ENCODE measurements at regions not wholly inside any gene's neighbourhood (a gene's known extent, or its start where the extent isn't known, plus 50 kb on each side); places are given as distances from the start of the nearest gene placed in this dataset.

GRCh38 chr1:98055457-98055856, 134.6 kb upstream of the DPYD start:
- H3K36me3 Mint-ChIP-seq (ENCODE audit: low read depth, unreplicated experiment) = no peaks in the 10 kb centered on the region
- H3K9me3 Mint-ChIP-seq (ENCODE audit: unreplicated experiment) = no peaks in the 10 kb centered on the region
- H3K27ac Mint-ChIP-seq (ENCODE audit: unreplicated experiment) = no peak overlapping the region
- no peaks in the 10 kb centered on the region for H3K27me3 Mint-ChIP-seq (ENCODE audit: unreplicated experiment)
- H3K4me3 Mint-ChIP-seq (ENCODE audit: unreplicated experiment) = no peak overlapping the region
- H3K4me1 Mint-ChIP-seq (ENCODE audit: unreplicated experiment) = peaks cover 9% of the 10 kb centered on the region
- DNase-seq (ENCODE audit: low spot score) = no peak
- no peak for TF ChIP-seq CTCF (IDR thresholded peaks at IDR 0.05; ENCODE audit: unreplicated experiment)

DNA sequence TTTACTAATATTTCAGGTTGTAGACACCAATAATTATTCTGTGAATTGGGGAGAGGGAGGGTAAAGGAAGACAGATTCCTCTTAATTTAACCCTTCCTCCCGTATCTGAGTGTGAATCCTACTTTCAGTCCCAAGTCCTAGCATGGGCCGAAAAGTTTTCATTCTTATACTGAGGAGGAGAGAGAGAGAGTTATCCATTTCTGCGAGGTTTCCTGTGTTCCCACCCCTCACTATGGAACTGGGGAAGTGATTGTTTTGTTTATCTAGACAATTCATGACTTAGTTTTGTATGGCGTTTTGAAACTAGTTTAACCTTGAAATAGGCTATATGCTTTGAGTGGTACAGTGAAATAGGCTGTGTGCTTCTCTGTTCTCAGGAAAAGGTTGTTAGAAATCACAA, 134.0 kb upstream of the DPYD start:
- no peak for TF ChIP-seq CTCF (IDR thresholded peaks at IDR 0.05; ENCODE audit: unreplicated experiment)
- Mint-ChIP-seq H3K4me1 (ENCODE audit: unreplicated experiment) (peaks cover 9% of the 10 kb centered on the region), H3K27me3 (ENCODE audit: unreplicated experiment) (no peaks in the 10 kb centered on the region), H3K9me3 (ENCODE audit: unreplicated experiment) (no peaks in the 10 kb centered on the region), H3K27ac (ENCODE audit: unreplicated experiment) (no peak overlapping the region), H3K4me3 (ENCODE audit: unreplicated experiment) (peak overlapping the region; percentile 75), H3K36me3 (ENCODE audit: low read depth, unreplicated experiment) (no peaks in the 10 kb centered on the region)
- no peak for DNase-seq (ENCODE audit: low spot score)

DNA sequence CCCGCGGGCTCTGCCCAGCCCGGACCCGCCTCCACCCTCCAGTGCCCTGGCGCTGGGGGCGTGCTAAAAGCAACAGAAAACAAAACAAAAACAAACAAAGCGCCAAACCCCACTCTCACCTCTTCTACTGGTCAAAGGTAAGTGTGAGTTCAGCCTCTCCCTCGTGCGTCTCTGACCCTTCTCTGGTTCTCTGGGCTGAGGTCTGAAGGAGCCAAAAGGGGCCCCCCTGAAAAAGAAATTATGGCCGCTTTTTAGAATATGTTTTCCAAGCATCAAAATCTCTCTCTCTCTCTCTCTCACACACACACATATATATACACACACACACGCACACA, 133.5 kb upstream of the DPYD start:
- Mint-ChIP-seq H3K4me1 (ENCODE audit: unreplicated experiment) (peaks cover 11% of the 10 kb centered on the region), H3K4me3 (ENCODE audit: unreplicated experiment) (peak overlapping the region; percentile 75), H3K9me3 (ENCODE audit: unreplicated experiment) (no peaks in the 10 kb centered on the region), H3K36me3 (ENCODE audit: low read depth, unreplicated experiment) (no peaks in the 10 kb centered on the region), H3K27me3 (ENCODE audit: unreplicated experiment) (no peaks in the 10 kb centered on the region), H3K27ac (ENCODE audit: unreplicated experiment) (no peak overlapping the region)
- TF ChIP-seq CTCF (IDR thresholded peaks at IDR 0.05; ENCODE audit: unreplicated experiment) = no peak
- DNase-seq (ENCODE audit: low spot score) = no peak

GRCh38 chr1:98053471-98054366, 132.9 kb upstream of the DPYD start:
- peak; percentile 83 for DNase-seq (ENCODE audit: low spot score)
- no peaks in the 10 kb centered on the region for H3K9me3 Mint-ChIP-seq (ENCODE audit: unreplicated experiment)
- peak overlapping the region; percentile 88 for H3K4me3 Mint-ChIP-seq (ENCODE audit: unreplicated experiment)
- H3K4me1 Mint-ChIP-seq (ENCODE audit: unreplicated experiment) = peaks cover 17% of the 10 kb centered on the region
- TF ChIP-seq CTCF (IDR thresholded peaks at IDR 0.05; ENCODE audit: unreplicated experiment) = peak; percentile 95
- no peak overlapping the region for H3K27ac Mint-ChIP-seq (ENCODE audit: unreplicated experiment)
- H3K36me3 Mint-ChIP-seq (ENCODE audit: low read depth, unreplicated experiment) = no peaks in the 10 kb centered on the region
- no peaks in the 10 kb centered on the region for H3K27me3 Mint-ChIP-seq (ENCODE audit: unreplicated experiment)

- peak; percentile 78 for DNase-seq (ENCODE audit: low spot score)
- TF ChIP-seq CTCF (IDR thresholded peaks at IDR 0.05; ENCODE audit: unreplicated experiment) = peak; percentile 87
- peaks cover 23% of the 10 kb centered on the region for H3K4me1 Mint-ChIP-seq (ENCODE audit: unreplicated experiment)
- peaks cover 7% of the 10 kb centered on the region for H3K27me3 Mint-ChIP-seq (ENCODE audit: unreplicated experiment)
- no peak overlapping the region for H3K27ac Mint-ChIP-seq (ENCODE audit: unreplicated experiment)
- no peaks in the 10 kb centered on the region for H3K36me3 Mint-ChIP-seq (ENCODE audit: low read depth, unreplicated experiment)
- no peaks in the 10 kb centered on the region for H3K9me3 Mint-ChIP-seq (ENCODE audit: unreplicated experiment)
- H3K4me3 Mint-ChIP-seq (ENCODE audit: unreplicated experiment) = no peak overlapping the region
These were observed 130.3 kb upstream of the DPYD start for GRCh38 chr1:98051065-98051675.

Data from endothelial cell (in vitro differentiated cells).